IPS-20b (cell line): ENCODE measurements at regions not wholly inside any gene's neighbourhood (a gene's known extent, or its start where the extent isn't known, plus 50 kb on each side); places are given as distances from the start of the nearest gene placed in this dataset.

ENCODE experiments used
- H3K27ac ChIP-seq: one replicate; pipeline ENCODE4 v1.5.1; 2013; ENCODE audit warnings: low read length
- H3K27me3 ChIP-seq: 2 replicates; pipeline ENCODE4 v1.6.1; 2013; ENCODE audit warnings: mild to moderate bottlenecking, low read length, inconsistent platforms; ENCODE audit not compliant: insufficient read depth
- H3K36me3 ChIP-seq: 2 replicates; pipeline ENCODE4 v1.6.1; 2013; ENCODE audit warnings: low read depth, mild to moderate bottlenecking, inconsistent platforms, low read length, moderate library complexity; ENCODE audit not compliant: insufficient read depth
- H3K4me1 ChIP-seq: 2 replicates; pipeline ENCODE4 v1.6.1; 2013; ENCODE audit warnings: mild to moderate bottlenecking, control low read depth, inconsistent platforms, low read length, moderate library complexity; ENCODE audit not compliant: insufficient read depth
- H3K4me3 ChIP-seq: 2 replicates; pipeline ENCODE4 v1.5.1; 2013; ENCODE audit warnings: mild to moderate bottlenecking, low read length, inconsistent platforms
- H3K9ac ChIP-seq: 2 replicates; pipeline ENCODE4 v1.6.1; 2013; ENCODE audit warnings: low read depth, mild to moderate bottlenecking, inconsistent platforms, low read length, moderate library complexity
- H3K9me3 ChIP-seq: 2 replicates; pipeline ENCODE4 v1.6.1; 2013; ENCODE audit warnings: mild to moderate bottlenecking, low read depth, low read length, inconsistent platforms; ENCODE audit not compliant: insufficient read depth

GRCh38 chr1:119286587-119287181, 81.9 kb upstream of the HAO2 start:
- H3K27me3 ChIP-seq = no peaks in the 10 kb centered on the region
- H3K36me3 ChIP-seq = no peaks in the 10 kb centered on the region
- no peak overlapping the region for H3K9ac ChIP-seq
- no peaks in the 10 kb centered on the region for H3K9me3 ChIP-seq
- H3K4me3 ChIP-seq = no peak overlapping the region
- no peaks in the 10 kb centered on the region for H3K4me1 ChIP-seq
- H3K27ac ChIP-seq = no peak overlapping the region

GRCh38 chr1:119288751-119289150, 79.8 kb upstream of the HAO2 start:
- H3K9ac ChIP-seq = no peak overlapping the region
- no peaks in the 10 kb centered on the region for H3K36me3 ChIP-seq
- no peaks in the 10 kb centered on the region for H3K27me3 ChIP-seq
- no peak overlapping the region for H3K4me3 ChIP-seq
- no peak overlapping the region for H3K27ac ChIP-seq
- no peaks in the 10 kb centered on the region for H3K9me3 ChIP-seq
- peaks cover 4% of the 10 kb centered on the region for H3K4me1 ChIP-seq

- Histone ChIP-seq H3K36me3 (no peaks in the 10 kb centered on the region), H3K27me3 (no peaks in the 10 kb centered on the region), H3K4me1 (peaks cover 18% of the 10 kb centered on the region), H3K9me3 (no peaks in the 10 kb centered on the region), H3K27ac (no peak overlapping the region), H3K4me3 (no peak overlapping the region), H3K9ac (no peak overlapping the region)
Observed at GRCh38 chr1:119290297-119290696, 78.3 kb upstream of the HAO2 start.

- Histone ChIP-seq H3K36me3 (no peaks in the 10 kb centered on the region), H3K9me3 (no peaks in the 10 kb centered on the region), H3K27me3 (no peaks in the 10 kb centered on the region), H3K9ac (no peak overlapping the region), H3K4me1 (peaks cover 20% of the 10 kb centered on the region), H3K27ac (no peak overlapping the region), H3K4me3 (no peak overlapping the region)
Observed at GRCh38 chr1:119291611-119292206, 76.9 kb upstream of the HAO2 start.

GRCh38 chr1:119293797-119294196, 74.8 kb upstream of the HAO2 start:
- H3K27ac ChIP-seq = no peak overlapping the region
- no peaks in the 10 kb centered on the region for H3K9me3 ChIP-seq
- peaks cover 20% of the 10 kb centered on the region for H3K4me1 ChIP-seq
- no peak overlapping the region for H3K4me3 ChIP-seq
- H3K9ac ChIP-seq = no peak overlapping the region
- no peaks in the 10 kb centered on the region for H3K36me3 ChIP-seq
- H3K27me3 ChIP-seq = no peaks in the 10 kb centered on the region

GRCh38 chr1:119294199-119294598, 74.4 kb upstream of the HAO2 start:
- Histone ChIP-seq H3K4me1 (peaks cover 20% of the 10 kb centered on the region), H3K27ac (no peak overlapping the region), H3K9me3 (no peaks in the 10 kb centered on the region), H3K36me3 (no peaks in the 10 kb centered on the region), H3K9ac (no peak overlapping the region), H3K27me3 (no peaks in the 10 kb centered on the region), H3K4me3 (peak overlapping the region; percentile 19)

GRCh38 chr1:119294722-119295121, 73.9 kb upstream of the HAO2 start:
- Histone ChIP-seq H3K4me3 (peak overlapping the region; percentile 19), H3K27me3 (no peaks in the 10 kb centered on the region), H3K9me3 (no peaks in the 10 kb centered on the region), H3K4me1 (peaks cover 20% of the 10 kb centered on the region), H3K27ac (no peak overlapping the region), H3K36me3 (no peaks in the 10 kb centered on the region), H3K9ac (no peak overlapping the region)

GRCh38 chr1:119298687-119299303, 69.8 kb upstream of the HAO2 start:
- Histone ChIP-seq H3K27ac (no peak overlapping the region), H3K9me3 (no peaks in the 10 kb centered on the region), H3K9ac (no peak overlapping the region), H3K4me1 (peaks cover 19% of the 10 kb centered on the region), H3K4me3 (no peak overlapping the region), H3K36me3 (no peaks in the 10 kb centered on the region), H3K27me3 (no peaks in the 10 kb centered on the region)

GRCh38 chr1:119302011-119302410, 66.6 kb upstream of the HAO2 start:
- H3K27ac ChIP-seq = no peak overlapping the region
- H3K9ac ChIP-seq = no peak overlapping the region
- no peaks in the 10 kb centered on the region for H3K9me3 ChIP-seq
- H3K36me3 ChIP-seq = no peaks in the 10 kb centered on the region
- H3K4me1 ChIP-seq = 0 out of 2 replicates have a peak, but pooled peaks cover 3% of the 10 kb centered on the region
- H3K4me3 ChIP-seq = no peak overlapping the region
- no peaks in the 10 kb centered on the region for H3K27me3 ChIP-seq

- no peak overlapping the region for H3K9ac ChIP-seq
- no peak overlapping the region for H3K27ac ChIP-seq
- no peaks in the 10 kb centered on the region for H3K9me3 ChIP-seq
- no peaks in the 10 kb centered on the region for H3K27me3 ChIP-seq
- H3K36me3 ChIP-seq = no peaks in the 10 kb centered on the region
- 0 out of 2 replicates have a peak, but pooled peaks cover 3% of the 10 kb centered on the region for H3K4me1 ChIP-seq
- H3K4me3 ChIP-seq = no peak overlapping the region
Observed at GRCh38 chr1:119308130-119308700, 60.4 kb upstream of the HAO2 start.

GRCh38 chr1:119308806-119309205, 59.8 kb upstream of the HAO2 start:
- Histone ChIP-seq H3K4me1 (no peaks in the 10 kb centered on the region), H3K27me3 (no peaks in the 10 kb centered on the region), H3K9ac (no peak overlapping the region), H3K36me3 (no peaks in the 10 kb centered on the region), H3K4me3 (no peak overlapping the region), H3K27ac (no peak overlapping the region), H3K9me3 (no peaks in the 10 kb centered on the region)

- Histone ChIP-seq H3K4me3 (no peak overlapping the region), H3K36me3 (no peaks in the 10 kb centered on the region), H3K27me3 (no peaks in the 10 kb centered on the region)
Observed at GRCh38 chr1:119310301-119310700, 58.3 kb upstream of the HAO2 start.

More at GRCh38 chr1:119310301-119310700, 58.3 kb upstream of the HAO2 start:
- no peaks in the 10 kb centered on the region for H3K4me1 ChIP-seq
- no peaks in the 10 kb centered on the region for H3K9me3 ChIP-seq
- no peak overlapping the region for H3K27ac ChIP-seq
- H3K9ac ChIP-seq = no peak overlapping the region
